ENCODE measurements at regions not wholly inside any gene's neighbourhood (a gene's known extent, or its start where the extent isn't known, plus 50 kb on each side); places are given as distances from the start of the nearest gene placed in this dataset.

- no peak for DNase-seq (ENCODE audit: low spot score)
Measured at GRCh38 chr2:173647681-173648311, 293.1 kb downstream of the CDCA7 start.

GRCh38 chr2:173648816-173649215, 294.1 kb downstream of the CDCA7 start:
- DNase-seq (ENCODE audit: low spot score): no peak

- DNase-seq (ENCODE audit: low spot score): no peak
Measured at GRCh38 chr2:173649527-173650219, 295.0 kb downstream of the CDCA7 start.

- DNase-seq (ENCODE audit: low spot score): no peak
Measured at GRCh38 chr2:173651891-173652290, 297.2 kb downstream of the CDCA7 start.

GRCh38 chr2:173652311-173652710, 297.6 kb downstream of the CDCA7 start:
- peak; percentile 62 for DNase-seq (ENCODE audit: low spot score)

- peak; percentile 87 for DNase-seq (ENCODE audit: low spot score)
Measured at GRCh38 chr2:173652767-173653431, 298.2 kb downstream of the CDCA7 start.

GRCh38 chr2:173653432-173653805, 298.7 kb downstream of the CDCA7 start:
- no peak for DNase-seq (ENCODE audit: low spot score)

GRCh38 chr2:173654161-173654895, 299.7 kb downstream of the CDCA7 start:
- DNase-seq (ENCODE audit: low spot score): no peak

- DNase-seq (ENCODE audit: low spot score): no peak
Measured at GRCh38 chr2:173654896-173655265, 300.2 kb downstream of the CDCA7 start.

GRCh38 chr2:173656086-173656485, 301.4 kb downstream of the CDCA7 start:
- DNase-seq (ENCODE audit: low spot score): no peak

GRCh38 chr2:173657996-173658717, 303.5 kb downstream of the CDCA7 start:
- peak; percentile 18 for DNase-seq (ENCODE audit: low spot score)

GRCh38 chr2:173658946-173659371, 304.3 kb downstream of the CDCA7 start:
- no peak for DNase-seq (ENCODE audit: low spot score)

- no peak for DNase-seq (ENCODE audit: low spot score)
Measured at GRCh38 chr2:173659509-173659908, 304.8 kb downstream of the CDCA7 start.

GRCh38 chr2:173661586-173661985, 303.6 kb downstream of the SP3 start:
- no peak for DNase-seq (ENCODE audit: low spot score)

- no peak for DNase-seq (ENCODE audit: low spot score)
Measured at GRCh38 chr2:173663353-173663752, 301.8 kb downstream of the SP3 start.

GRCh38 chr2:173663835-173664512, 301.2 kb downstream of the SP3 start:
- no peak for DNase-seq (ENCODE audit: low spot score)

- DNase-seq (ENCODE audit: low spot score): no peak
Measured at GRCh38 chr2:173664513-173664910, 300.7 kb downstream of the SP3 start.

GRCh38 chr2:173666171-173666888, 298.8 kb downstream of the SP3 start:
- DNase-seq (ENCODE audit: low spot score): no peak

- DNase-seq (ENCODE audit: low spot score): peak; percentile 15
Measured at GRCh38 chr2:173667014-173667413, 298.2 kb downstream of the SP3 start.

GRCh38 chr2:173667415-173667814, 297.8 kb downstream of the SP3 start:
- no peak for DNase-seq (ENCODE audit: low spot score)

Measured in LoVo (cell line).